Stromal cell of bone marrow (primary cell): ENCODE measurements at regions not wholly inside any gene's neighbourhood (a gene's known extent, or its start where the extent isn't known, plus 50 kb on each side); places are given as distances from the start of the nearest gene placed in this dataset.
"Not testable (repeated sequence)": the region's sequence is repeated elsewhere in the genome, so short reads cannot be mapped to it uniquely, and the experiment has no call there.

Experiments used
- DNase-seq: peaks from one replicate; pipeline ENCODE4 v3.0.0-alpha.2; 2012; ENCODE audit warnings: low read depth

- no peak for DNase-seq
Observed at GRCh38 chrX:80929251-80929650, 119.6 kb upstream of the BRWD3 start.

GRCh38 chrX:80917919-80918318, 108.2 kb upstream of the BRWD3 start:
- DNase-seq, result no peak

DNA sequence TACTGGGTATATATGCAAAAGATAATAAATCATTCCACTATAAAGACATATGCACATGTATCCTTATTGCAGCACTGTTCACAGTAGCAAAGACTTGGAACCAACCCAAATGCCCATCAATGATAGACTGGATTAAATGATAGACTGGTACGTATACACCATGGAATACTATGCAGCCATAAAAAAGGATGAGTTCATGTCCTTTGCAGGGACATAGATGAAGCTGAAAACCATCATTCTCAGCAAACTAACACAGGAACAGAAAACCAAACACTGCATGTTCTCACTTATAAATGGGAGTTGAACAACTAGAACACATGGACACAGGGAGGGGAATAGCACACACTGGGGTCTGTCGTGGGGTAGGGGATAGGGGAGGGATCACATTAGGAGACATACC, 102.7 kb upstream of the BRWD3 start:
- not testable (repeated sequence) for DNase-seq

DNA sequence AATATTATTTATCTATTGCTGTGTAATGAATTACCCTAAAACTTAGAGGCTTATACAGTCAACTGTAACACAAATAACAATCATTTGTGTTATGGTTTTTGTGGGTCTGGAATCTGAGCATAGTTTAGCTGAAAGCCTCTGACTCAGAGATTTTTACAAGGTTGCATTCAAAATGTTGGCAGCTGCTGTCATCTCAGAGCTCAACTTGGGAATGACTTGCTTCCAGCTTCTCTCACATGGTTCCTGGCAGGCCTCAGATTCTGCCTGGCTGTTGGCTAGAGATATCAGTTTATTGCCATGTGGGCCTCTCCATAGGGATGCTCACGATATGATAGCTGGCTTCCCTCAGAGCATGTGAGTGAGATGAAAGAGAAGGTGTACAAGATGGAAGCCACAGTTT, 70.2 kb upstream of the BRWD3 start:
- DNase-seq, result peak; percentile 28

DNA sequence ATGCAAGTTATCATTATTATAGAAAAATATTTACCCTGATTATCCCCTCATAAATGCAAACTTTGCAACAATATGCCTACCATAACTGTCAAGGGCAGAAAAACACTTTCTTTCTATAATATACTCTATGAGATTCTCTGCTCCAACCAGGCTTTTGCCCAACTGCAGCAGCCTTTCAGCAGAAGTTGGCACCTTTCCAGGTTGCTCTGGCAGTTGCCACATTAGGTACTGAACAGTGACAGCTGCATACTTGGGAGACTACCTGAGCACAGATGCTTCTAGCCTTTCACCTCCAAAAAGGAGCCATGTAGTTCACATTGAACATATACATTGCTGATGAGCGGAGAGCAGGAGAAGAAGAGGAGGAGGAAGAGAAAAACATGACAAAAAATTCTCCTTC, 69.5 kb upstream of the BRWD3 start:
- DNase-seq, result no peak

- DNase-seq, result peak; percentile 15
Observed at GRCh38 chrX:80876877-80877276, 67.2 kb upstream of the BRWD3 start.
